Mesenchymal stem cell (in vitro differentiated cells and primary cell): ENCODE measurements at regions not wholly inside any gene's neighbourhood (a gene's known extent, or its start where the extent isn't known, plus 50 kb on each side); places are given as distances from the start of the nearest gene placed in this dataset.

Experiments
- DNase-seq: peaks from one replicate; pipeline ENCODE4 v3.0.0-alpha.2; 2013
- H2AFZ ChIP-seq: one replicate; pipeline ENCODE4 v1.6.1; 2013; ENCODE audit warnings: low read depth, mild to moderate bottlenecking, control low read depth, inconsistent platforms, low read length, moderate library complexity
- H2AK5ac ChIP-seq: 2 replicates; pipeline ENCODE4 v1.6.1; 2013; ENCODE audit warnings: low read length, moderate library complexity, mild to moderate bottlenecking, inconsistent platforms; ENCODE audit not compliant: severe bottlenecking
- H2BK120ac ChIP-seq: one replicate; pipeline ENCODE4 v1.6.1; 2013; ENCODE audit warnings: low read depth, mild to moderate bottlenecking, inconsistent platforms, low read length, moderate library complexity
- H2BK12ac ChIP-seq, 2 experiments: one replicate each; pipeline ENCODE4 v1.6.1; 2013; ENCODE audit warnings: inconsistent platforms in 2 of 2, low read length in 2 of 2, mild to moderate bottlenecking in 2 of 2, moderate library complexity in 2 of 2, control low read depth in 1 of 2
- H2BK15ac ChIP-seq: one replicate; pipeline ENCODE4 v1.6.1; 2013; ENCODE audit warnings: mild to moderate bottlenecking, low read depth, inconsistent platforms; ENCODE audit not compliant: poor library complexity, severe bottlenecking
- H2BK5ac ChIP-seq: 2 replicates; pipeline ENCODE4 v1.6.1; 2013; ENCODE audit warnings: low read depth, mild to moderate bottlenecking, low read length, control low read depth, inconsistent platforms; ENCODE audit not compliant: poor library complexity, severe bottlenecking
- H3K14ac ChIP-seq, 2 experiments: one replicate each; pipeline ENCODE4 v1.6.1; 2013; ENCODE audit warnings: inconsistent platforms in 2 of 2, low read length in 2 of 2, control low read depth in 1 of 2, mild to moderate bottlenecking in 1 of 2, moderate library complexity in 1 of 2
- H3K18ac ChIP-seq, 2 experiments: one replicate each; pipeline ENCODE4 v1.6.1; 2013; ENCODE audit warnings: inconsistent platforms in 2 of 2, low read length in 2 of 2, control low read depth in 1 of 2, low read depth in 1 of 2, mild to moderate bottlenecking in 1 of 2
- H3K23ac ChIP-seq, 2 experiments: one replicate each; pipeline ENCODE4 v1.6.1; 2013; ENCODE audit warnings: inconsistent platforms in 2 of 2, low read length in 2 of 2, mild to moderate bottlenecking in 2 of 2, moderate library complexity in 2 of 2, control low read depth in 1 of 2
- H3K27ac ChIP-seq: 2 replicates; pipeline ENCODE4 v1.5.1; 2013; ENCODE audit warnings: mild to moderate bottlenecking, moderate library complexity, low read length, control low read depth, inconsistent platforms; ENCODE audit not compliant: poor library complexity, severe bottlenecking
- H3K27me3 ChIP-seq, 2 experiments: 2 replicates each; pipeline versions ENCODE4 v1.6.1 to v1.7.0; 2013; ENCODE audit warnings: low read length in 2 of 2, mild to moderate bottlenecking in 2 of 2, moderate library complexity in 2 of 2, control low read depth in 1 of 2, inconsistent platforms in 1 of 2; ENCODE audit not compliant: control insufficient read depth in 1 of 2, insufficient read depth in 1 of 2
- H3K36me3 ChIP-seq, 2 experiments: 2 replicates each; pipeline versions ENCODE4 v1.6.1 to v1.7.0; 2013; ENCODE audit warnings: low read length in 2 of 2, control low read depth in 1 of 2, inconsistent platforms in 1 of 2, low read depth in 1 of 2, mild to moderate bottlenecking in 1 of 2; ENCODE audit not compliant: insufficient read depth in 2 of 2, control insufficient read depth in 1 of 2
- H3K4ac ChIP-seq, 2 experiments: one replicate each; pipeline ENCODE4 v1.6.1; 2013; ENCODE audit warnings: inconsistent platforms in 2 of 2, low read length in 2 of 2, mild to moderate bottlenecking in 2 of 2, moderate library complexity in 2 of 2, control low read depth in 1 of 2, low read depth in 1 of 2
- H3K4me1 ChIP-seq: 2 replicates; pipeline ENCODE4 v1.6.1; 2013; ENCODE audit warnings: low read depth, low read length, control low read depth; ENCODE audit not compliant: control insufficient read depth, insufficient read depth
- H3K4me2 ChIP-seq: 2 replicates; pipeline ENCODE4 v1.6.1; 2013; ENCODE audit warnings: low read length, mild to moderate bottlenecking, inconsistent platforms; ENCODE audit not compliant: poor library complexity, severe bottlenecking
- H3K4me3 ChIP-seq, 2 experiments: 2 replicates each; pipeline versions ENCODE4 v1.5.1 to v1.7.0; 2013; ENCODE audit warnings: low read length in 2 of 2, mild to moderate bottlenecking in 2 of 2, control low read depth in 1 of 2, low read depth in 1 of 2; ENCODE audit not compliant: insufficient read depth in 1 of 2
- H3K79me1 ChIP-seq: replicated peaks from 2 replicates; pipeline ENCODE4 v1.6.1; 2013; ENCODE audit warnings: mild to moderate bottlenecking, control low read depth, low read length, inconsistent platforms; ENCODE audit not compliant: poor library complexity, severe bottlenecking
- H3K9ac ChIP-seq: 2 replicates; pipeline ENCODE4 v1.7.0; 2013; ENCODE audit warnings: mild to moderate bottlenecking, low read length, moderate library complexity
- H3K9me3 ChIP-seq: 2 replicates; pipeline ENCODE4 v1.7.0; 2013; ENCODE audit warnings: mild to moderate bottlenecking, low read length; ENCODE audit not compliant: control insufficient read depth
- H4K8ac ChIP-seq: one replicate; pipeline ENCODE4 v1.6.1; 2013; ENCODE audit warnings: inconsistent platforms, mild to moderate bottlenecking, low read length, moderate library complexity
- H4K91ac ChIP-seq: one replicate; pipeline ENCODE4 v1.6.1; 2013; ENCODE audit warnings: mild to moderate bottlenecking, low read length, inconsistent platforms
- WGBS: methylation state at CpG from one replicate; pipeline ENCODE4 v1.1.7; 2013; ENCODE audit warnings: mixed read lengths; 5-methylcytosine and 5-hydroxymethylcytosine counted together

- Histone ChIP-seq H4K8ac (no peak overlapping the region), H3K23ac (no peak overlapping the region), H2BK120ac (no peak overlapping the region), H3K36me3 (no peaks in the 10 kb centered on the region), H3K9me3 (no peaks in the 10 kb centered on the region), H3K79me1 (no peaks in the 10 kb centered on the region), H2AK5ac (no peak overlapping the region), H3K9ac (no peak overlapping the region), H3K27me3 (no peaks in the 10 kb centered on the region), H3K4me1 (no peaks in the 10 kb centered on the region), H2BK12ac (no peak overlapping the region), H3K18ac (no peak overlapping the region), H2AFZ (no peak overlapping the region), H2BK5ac (no peak overlapping the region), H2BK15ac (no peak overlapping the region), H3K27ac (no peak overlapping the region), H3K4me3 (no peak overlapping the region), H3K4me2 (no peak overlapping the region), H3K4ac (no peak overlapping the region), H3K14ac (no peak overlapping the region), H4K91ac (no peak overlapping the region)
- DNase-seq = no peak
- WGBS = 85% methylated on average over 2 of the region's 2 CpGs
Measured at GRCh38 chr12:115417610-115418009, 733.6 kb upstream of the TBX3 start.

GRCh38 chr12:115416869-115417268 is 732.9 kb upstream of the TBX3 start:
- H2BK120ac ChIP-seq = no peak overlapping the region
- no peak for DNase-seq
- H2BK5ac ChIP-seq = no peak overlapping the region
- no peak overlapping the region for H4K8ac ChIP-seq
- H2BK15ac ChIP-seq = no peak overlapping the region
- H2BK12ac ChIP-seq = no peak overlapping the region
- H3K79me1 ChIP-seq = no peaks in the 10 kb centered on the region
- H3K4me1 ChIP-seq = no peaks in the 10 kb centered on the region
- no peak overlapping the region for H3K4ac ChIP-seq
- no peak overlapping the region for H3K4me2 ChIP-seq
- H3K23ac ChIP-seq = no peak overlapping the region
- H4K91ac ChIP-seq = no peak overlapping the region
- H3K9me3 ChIP-seq = no peaks in the 10 kb centered on the region
- no peak overlapping the region for H3K14ac ChIP-seq
- no peaks in the 10 kb centered on the region for H3K27me3 ChIP-seq
- H3K18ac ChIP-seq = no peak overlapping the region
- H3K4me3 ChIP-seq = no peak overlapping the region
- no peak overlapping the region for H2AK5ac ChIP-seq
- no peak overlapping the region for H3K27ac ChIP-seq
- no peak overlapping the region for H2AFZ ChIP-seq
- no peaks in the 10 kb centered on the region for H3K36me3 ChIP-seq
- H3K9ac ChIP-seq = no peak overlapping the region

GRCh38 chr12:115413626-115414025 is 729.7 kb upstream of the TBX3 start:
- no peak overlapping the region for H3K4ac ChIP-seq
- no peaks in the 10 kb centered on the region for H3K9me3 ChIP-seq
- H3K4me3 ChIP-seq = no peak overlapping the region
- H2BK120ac ChIP-seq = no peak overlapping the region
- H3K14ac ChIP-seq = no peak overlapping the region
- H2BK12ac ChIP-seq = no peak overlapping the region
- no peak overlapping the region for H4K91ac ChIP-seq
- no peaks in the 10 kb centered on the region for H3K27me3 ChIP-seq
- H3K23ac ChIP-seq = no peak overlapping the region
- no peak overlapping the region for H2BK15ac ChIP-seq
- H3K27ac ChIP-seq = no peak overlapping the region
- H2AFZ ChIP-seq = no peak overlapping the region
- no peak overlapping the region for H2BK5ac ChIP-seq
- H3K79me1 ChIP-seq = no peaks in the 10 kb centered on the region
- no peak for DNase-seq
- no peak overlapping the region for H2AK5ac ChIP-seq
- H3K4me1 ChIP-seq = no peaks in the 10 kb centered on the region
- no peak overlapping the region for H3K4me2 ChIP-seq
- H3K36me3 ChIP-seq = no peaks in the 10 kb centered on the region
- H3K9ac ChIP-seq = no peak overlapping the region
- WGBS = 100% methylated on average over 3 of the region's 3 CpGs
- no peak overlapping the region for H3K18ac ChIP-seq
- H4K8ac ChIP-seq = no peak overlapping the region

- H3K9me3 ChIP-seq = no peaks in the 10 kb centered on the region
- no peak overlapping the region for H3K4ac ChIP-seq
- no peak overlapping the region for H3K18ac ChIP-seq
- H3K9ac ChIP-seq = no peak overlapping the region
- DNase-seq = no peak
- H3K27ac ChIP-seq = no peak overlapping the region
- H3K36me3 ChIP-seq = no peaks in the 10 kb centered on the region
- no peak overlapping the region for H2BK120ac ChIP-seq
- H3K23ac ChIP-seq = no peak overlapping the region
- no peak overlapping the region for H3K4me2 ChIP-seq
- H3K14ac ChIP-seq = no peak overlapping the region
- no peaks in the 10 kb centered on the region for H3K4me1 ChIP-seq
- H2BK12ac ChIP-seq = no peak overlapping the region
- H3K4me3 ChIP-seq = no peak overlapping the region
- no peak overlapping the region for H2BK15ac ChIP-seq
- H3K79me1 ChIP-seq = no peaks in the 10 kb centered on the region
- no peak overlapping the region for H2BK5ac ChIP-seq
- WGBS = 94% methylated on average over 3 of the region's 3 CpGs
- no peak overlapping the region for H2AK5ac ChIP-seq
- no peaks in the 10 kb centered on the region for H3K27me3 ChIP-seq
- H4K91ac ChIP-seq = no peak overlapping the region
- no peak overlapping the region for H2AFZ ChIP-seq
- H4K8ac ChIP-seq = no peak overlapping the region
Measured at GRCh38 chr12:115412831-115413230, 728.9 kb upstream of the TBX3 start.
